ENCODE measurements at regions not wholly inside any gene's neighbourhood (a gene's known extent, or its start where the extent isn't known, plus 50 kb on each side); places are given as distances from the start of the nearest gene placed in this dataset.

- intact Hi-C loops (cut with DNase I) = no loop called here
- DNase-seq = no peak
Observed at GRCh38 chr14:86897704-86898513, 1095.1 kb downstream of the GALC start.

GRCh38 chr14:86897224-86897623 is 1095.8 kb downstream of the GALC start:
- intact Hi-C loops (cut with DNase I) = no loop called here
- DNase-seq = no peak

GRCh38 chr14:86896701-86897100 is 1096.3 kb downstream of the GALC start:
- no peak for DNase-seq
- intact Hi-C loops (cut with DNase I) = no loop called here

GRCh38 chr14:86892152-86892956 is 1100.6 kb downstream of the GALC start:
- intact Hi-C loops (cut with DNase I) = no loop called here
- DNase-seq = no peak

- no peak for DNase-seq
- intact Hi-C loops (cut with DNase I) = no loop called here
Observed at GRCh38 chr14:86885280-86885679, 1107.7 kb downstream of the GALC start.

GRCh38 chr14:86884498-86884897 is 1108.5 kb downstream of the GALC start:
- intact Hi-C loops (cut with DNase I) = no loop called here
- DNase-seq = no peak

- no peak for DNase-seq
- intact Hi-C loops (cut with DNase I) = no loop called here
Observed at GRCh38 chr14:86882818-86883217, 1110.2 kb downstream of the GALC start.

- no peak for DNase-seq
- intact Hi-C loops (cut with DNase I) = no loop called here
Observed at GRCh38 chr14:86865934-86866333, 1127.0 kb downstream of the GALC start.

GRCh38 chr14:86858591-86858990 is 1134.4 kb downstream of the GALC start:
- intact Hi-C loops (cut with DNase I) = no loop called here
- DNase-seq = no peak

GRCh38 chr14:86858031-86858430 is 1135.0 kb downstream of the GALC start:
- intact Hi-C loops (cut with DNase I) = no loop called here

GRCh38 chr14:86852530-86852929 is 1140.5 kb downstream of the GALC start:
- intact Hi-C loops (cut with DNase I) = no loop called here
- DNase-seq = no peak

More at GRCh38 chr14:86858031-86858430, 1135.0 kb downstream of the GALC start:
- DNase-seq = no peak

- intact Hi-C loops (cut with DNase I) = no loop called here
- no peak for DNase-seq
Observed at GRCh38 chr14:86847140-86847539, 1145.8 kb downstream of the GALC start.

GRCh38 chr14:86838363-86838762 is 1154.6 kb downstream of the GALC start:
- DNase-seq = no peak
- intact Hi-C loops (cut with DNase I) = no loop called here

- DNase-seq = no peak
- intact Hi-C loops (cut with DNase I) = no loop called here
Observed at GRCh38 chr14:86826661-86827060, 1166.3 kb downstream of the GALC start.

- DNase-seq = no peak
- intact Hi-C loops (cut with DNase I) = no loop called here
Observed at GRCh38 chr14:86824167-86824566, 1168.8 kb downstream of the GALC start.

GRCh38 chr14:86823581-86823980 is 1169.4 kb downstream of the GALC start:
- intact Hi-C loops (cut with DNase I) = no loop called here
- DNase-seq = no peak

GRCh38 chr14:86815341-86815740 is 1177.6 kb downstream of the GALC start:
- no peak for DNase-seq
- intact Hi-C loops (cut with DNase I) = no loop called here

GRCh38 chr14:86802726-86803125 is 1190.3 kb downstream of the GALC start:
- intact Hi-C loops (cut with DNase I) = no loop called here
- no peak for DNase-seq

- DNase-seq = no peak
- intact Hi-C loops (cut with DNase I) = no loop called here
Observed at GRCh38 chr14:86799244-86799647, 1193.7 kb downstream of the GALC start.

- intact Hi-C loops (cut with DNase I) = no loop called here
Observed at GRCh38 chr14:86798330-86798729, 1194.7 kb downstream of the GALC start.

GRCh38 chr14:86797075-86797351 is 1196.0 kb downstream of the GALC start:
- DNase-seq = no peak
- intact Hi-C loops (cut with DNase I) = no loop called here

More at GRCh38 chr14:86798330-86798729, 1194.7 kb downstream of the GALC start:
- no peak for DNase-seq

Data from posterior cingulate gyrus (tissue), 11 donors.